ENCODE measurements at regions not wholly inside any gene's neighbourhood (a gene's known extent, or its start where the extent isn't known, plus 50 kb on each side); places are given as distances from the start of the nearest gene placed in this dataset.

GRCh38 chr6:144535630-144536029 is 250.5 kb downstream of the UTRN start (continued):
- TF ChIP-seq ZNF280B (CRISPR knock-in tag; IDR thresholded peaks at IDR 0.05; ENCODE audit: borderline replicate concordance) (no peak), ZNF598 (CRISPR knock-in tag; IDR thresholded peaks at IDR 0.05; ENCODE audit: borderline replicate concordance) (no peak)

GRCh38 chr6:144536079-144536478 is 250.9 kb downstream of the UTRN start:
- Histone ChIP-seq H3K4me2 (ENCODE audit: low read depth, low read length) (no peak overlapping the region), H3K4me3 (replicated peaks in 1 of 3; ENCODE audit: insufficient read depth in 1 of 3, low read depth in 2 of 3, low read length in 3 of 3) (no peak overlapping the region), H3K4me1 (ENCODE audit: insufficient read depth, low read length) (no peaks in the 10 kb centered on the region), H3K79me2 (ENCODE audit: insufficient read depth, low read length) (no peaks in the 10 kb centered on the region), H3K36me3 (replicated peaks in 1 of 2; ENCODE audit: control insufficient read depth in 1 of 2, insufficient read depth in 2 of 2, low read length in 2 of 2) (peaks cover 30 to 57% of the 10 kb centered on the region in 2 experiments), H3K9ac (ENCODE audit: insufficient read depth, low read depth, low read length) (no peak overlapping the region), H3K27me3 (ENCODE audit: control insufficient read depth in 1 of 2, insufficient read depth in 2 of 2, low read length in 2 of 2) (no peaks in the 10 kb centered on the region), H2AFZ (ENCODE audit: low read length) (no peak overlapping the region), H4K20me1 (ENCODE audit: insufficient read depth, low read length) (no peaks in the 10 kb centered on the region), H3K27ac (ENCODE audit: extremely low read length, insufficient read depth, low read length) (no peak overlapping the region), H3K9me3 (ENCODE audit: low read length) (no peaks in the 10 kb centered on the region)
- ChIA-PET POLR2A (no interaction called here), CTCF (ENCODE audit: low intra/inter-chr PET ratio, low total read pairs) (no interaction called here)
- BruUV-seq (replicated peaks) = no TSS peak
- ATAC-seq = no peak
- in situ Hi-C loops (cut with HindIII; ENCODE audit: extremely low pct_ligation_motif_present, low pct_unique_long_range_greater_than_20kb) (no loop called here), intact Hi-C loops (cut with micrococcal nuclease; ENCODE audit: unreplicated experiment) (no loop called here)
- no peak for FAIRE-seq
- DNase-seq (ENCODE audit: low spot score) = no peak
- 98% methylated on average over 1 of the region's 1 CpG for WGBS (ENCODE audit: low lambda C conversion rate)
- no peak for TF ChIP-seq ZC3H13 (CRISPR knock-in tag; IDR thresholded peaks at IDR 0.05)
- TF ChIP-seq NR3C1 (CRISPR knock-in tag; IDR thresholded peaks at IDR 0.05) = no peak
- TF ChIP-seq ZNF333 (CRISPR knock-in tag; IDR thresholded peaks at IDR 0.05; ENCODE audit: borderline replicate concordance) = no peak
- no peak for TF ChIP-seq ATF3 (CRISPR knock-in tag; IDR thresholded peaks at IDR 0.05)
- no peak for TF ChIP-seq THAP7 (CRISPR knock-in tag; IDR thresholded peaks at IDR 0.05)
- TF ChIP-seq TBP (CRISPR knock-in tag; IDR thresholded peaks at IDR 0.05) = no peak
- no peak for TF ChIP-seq ZNF407 (CRISPR knock-in tag; IDR thresholded peaks at IDR 0.05; ENCODE audit: not compliant biosample characterization)
- TF ChIP-seq TFDP1 (CRISPR knock-in tag; IDR thresholded peaks at IDR 0.05; ENCODE audit: borderline replicate concordance) = no peak

Data from HepG2 (cell line).